IMR-90 (cell line): ENCODE measurements at regions not wholly inside any gene's neighbourhood (a gene's known extent, or its start where the extent isn't known, plus 50 kb on each side); places are given as distances from the start of the nearest gene placed in this dataset.

Experiments used
- BHLHE40 ChIP-seq: fragments of 150-350 bp; IDR thresholded peaks from 2 replicates; pipeline ENCODE4 v1.6.1; 2016; ENCODE audit warnings: mild to moderate bottlenecking, low read depth, low read length
- CEBPB ChIP-seq: IDR thresholded peaks from 2 replicates; pipeline ENCODE4 v1.6.1; 2012; ENCODE audit warnings: low read depth, low read length, improper control_type of control experiment
- CHD1 ChIP-seq: IDR thresholded peaks from 2 replicates; pipeline ENCODE4 v1.6.1; 2012; ENCODE audit warnings: low read depth, low read length, improper control_type of control experiment
- CTCF ChIP-seq: conservative IDR thresholded peaks from 2 replicates; pipeline ENCODE4 v1.5.1; 2012; ENCODE audit warnings: mild to moderate bottlenecking, low read depth, low read length, improper control_type of control experiment
- FOS ChIP-seq: fragments of 150-350 bp; IDR thresholded peaks from 2 replicates; pipeline ENCODE4 v1.6.1; 2016; ENCODE audit warnings: low read depth, low read length
- MAFK ChIP-seq: IDR thresholded peaks from 2 replicates; pipeline ENCODE4 v1.6.1; 2012; ENCODE audit warnings: low read depth, low read length, improper control_type of control experiment
- MXI1 ChIP-seq: IDR thresholded peaks from 2 replicates; pipeline ENCODE4 v1.6.1; 2012; ENCODE audit warnings: low read depth, mild to moderate bottlenecking, low read length, moderate library complexity, borderline replicate concordance
- NFE2L2 ChIP-seq: fragments of 150-350 bp; IDR thresholded peaks from 2 replicates; pipeline ENCODE4 v1.6.1; 2016; ENCODE audit warnings: low read depth, mild to moderate bottlenecking, low read length
- POLR2A ChIP-seq: IDR thresholded peaks from 2 replicates; pipeline ENCODE4 v1.6.1; 2012; ENCODE audit warnings: mild to moderate bottlenecking, low read depth, low read length
- RAD21 ChIP-seq: IDR thresholded peaks from 2 replicates; pipeline ENCODE4 v1.6.1; 2012; ENCODE audit warnings: low read length, improper control_type of control experiment
- RCOR1 ChIP-seq: IDR thresholded peaks from 2 replicates; pipeline ENCODE4 v1.6.1; 2012; ENCODE audit warnings: mild to moderate bottlenecking, low read length, improper control_type of control experiment; ENCODE audit not compliant: insufficient replicate concordance
- RFX5 ChIP-seq: IDR thresholded peaks from 2 replicates; pipeline ENCODE4 v1.8.0; 2012; ENCODE audit warnings: low read depth, mild to moderate bottlenecking, low read length, moderate library complexity
- USF2 ChIP-seq: fragments of 150-350 bp; IDR thresholded peaks from 2 replicates; pipeline ENCODE4 v1.6.1; 2017; ENCODE audit warnings: mild to moderate bottlenecking, antibody characterized with exemption, low read length, low read depth

GRCh38 chr1:47555841-47556560 is 118.2 kb downstream of the FOXD2 start:
- TF ChIP-seq CTCF (no peak), CEBPB (no peak), POLR2A (no peak), USF2 (no peak), FOS (no peak), RAD21 (no peak), MAFK (no peak), RFX5 (no peak), CHD1 (no peak), RCOR1 (no peak), MXI1 (no peak), BHLHE40 (no peak), NFE2L2 (no peak)
